ENCODE measurements at regions not wholly inside any gene's neighbourhood (a gene's known extent, or its start where the extent isn't known, plus 50 kb on each side); places are given as distances from the start of the nearest gene placed in this dataset.
"Not testable (repeated sequence)": the region's sequence is repeated elsewhere in the genome, so short reads cannot be mapped to it uniquely, and the experiment has no call there.

GRCh38 chr1:187641463-187641862 lies 812.7 kb downstream of the PLA2G4A start:
- DNase-seq: no peak

DNA sequence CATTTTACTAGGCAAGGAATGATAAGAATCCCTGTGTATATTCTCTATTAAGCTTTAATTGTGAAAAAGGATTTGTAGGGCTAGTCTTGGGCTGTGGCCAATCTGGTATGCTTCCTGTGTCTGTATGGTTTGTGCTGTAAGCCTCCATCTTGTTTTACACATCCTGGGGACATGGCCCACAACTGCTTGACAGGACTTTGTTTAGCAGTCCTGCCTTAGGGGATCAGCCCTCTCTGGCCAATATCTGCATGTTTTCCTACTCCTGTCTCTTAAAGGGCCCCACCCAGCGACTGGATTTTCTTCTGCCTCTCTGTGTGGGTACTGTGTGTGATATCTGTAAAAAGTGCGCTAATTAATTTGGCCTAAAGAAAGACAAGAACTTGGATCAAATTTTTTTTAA lies 813.2 kb downstream of the PLA2G4A start:
- DNase-seq: no peak

DNA sequence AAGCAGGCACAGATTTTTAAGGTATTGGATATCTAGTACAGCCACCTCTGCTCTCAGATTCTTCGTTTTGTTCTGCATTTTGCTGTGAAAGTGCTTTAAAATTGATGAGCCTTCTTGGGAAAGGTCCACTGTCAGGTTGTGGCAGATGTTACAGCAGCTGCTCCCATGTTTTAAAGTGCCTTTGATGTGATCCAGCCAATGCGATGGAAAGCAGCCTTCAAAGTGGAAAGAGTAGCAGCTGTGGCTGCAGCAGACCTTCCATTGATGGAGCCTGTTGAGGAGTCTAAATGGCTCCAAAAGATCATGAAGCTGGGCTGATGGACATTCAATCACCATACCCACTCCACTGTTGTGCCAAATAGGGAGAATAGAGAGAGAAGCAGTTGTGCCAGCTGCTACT lies 816.9 kb downstream of the PLA2G4A start:
- no peak for DNase-seq

GRCh38 chr1:187646536-187647107 lies 817.9 kb downstream of the PLA2G4A start:
- DNase-seq: no peak

DNA sequence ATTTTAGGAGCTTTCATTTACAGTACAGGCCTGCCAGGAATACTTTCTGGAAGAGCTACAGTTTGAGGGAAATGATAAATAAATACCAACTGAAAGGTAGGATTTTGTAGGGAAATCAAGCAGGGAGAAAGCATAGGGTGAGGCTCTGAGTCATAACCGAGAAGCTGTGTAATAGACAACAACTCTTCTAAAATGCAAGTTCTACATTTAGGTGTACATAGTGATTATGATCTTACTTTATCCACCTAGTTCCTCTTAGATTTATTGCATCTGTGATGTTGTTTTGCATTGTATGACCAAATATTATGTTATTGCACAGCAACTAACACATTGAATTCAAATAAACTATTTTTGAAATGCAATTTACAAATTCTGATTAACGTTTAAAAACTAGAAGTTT lies 819.3 kb downstream of the PLA2G4A start:
- DNase-seq: no peak

DNA sequence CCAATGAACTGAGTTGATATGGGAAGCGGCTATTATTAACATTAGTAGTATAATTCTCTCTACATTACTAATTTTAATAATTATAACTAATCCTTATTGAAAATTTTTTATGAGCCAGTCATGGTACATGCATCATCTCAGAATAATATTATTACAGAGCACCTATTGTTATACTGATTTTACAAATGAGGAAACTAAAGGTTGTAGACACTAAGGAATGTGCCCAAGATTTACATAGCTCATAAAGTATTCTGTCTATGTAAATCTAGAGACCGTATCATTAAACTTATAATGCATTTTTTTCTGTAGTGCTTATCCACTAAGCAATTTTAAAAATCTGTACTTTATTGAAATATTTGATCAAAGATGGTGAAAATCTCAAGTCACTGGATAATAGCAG lies 825.9 kb downstream of the PLA2G4A start:
- DNase-seq: no peak

GRCh38 chr1:187655104-187655503 lies 826.4 kb downstream of the PLA2G4A start:
- no peak for DNase-seq

DNA sequence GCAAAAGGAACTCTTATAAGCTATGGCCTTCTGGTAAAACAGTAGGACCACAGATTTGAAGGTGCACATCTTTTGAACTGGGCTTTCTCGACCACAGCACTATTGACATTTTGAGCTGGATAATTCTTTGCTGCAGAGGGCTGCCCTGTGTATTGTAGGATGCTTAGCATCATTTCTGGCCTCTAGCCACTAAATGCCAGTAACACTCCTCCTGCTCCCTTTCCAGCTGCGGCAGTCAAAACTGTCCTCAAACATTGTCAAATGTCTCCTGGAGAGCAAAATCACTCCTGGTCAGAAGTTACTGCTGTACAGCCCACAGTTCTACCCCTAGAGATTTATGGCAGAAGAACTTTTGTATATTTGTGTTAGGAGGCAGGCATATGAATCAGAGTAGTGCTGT lies 836.7 kb downstream of the PLA2G4A start:
- DNase-seq: no peak

GRCh38 chr1:187680823-187681222 lies 852.1 kb downstream of the PLA2G4A start:
- no peak for DNase-seq

DNA sequence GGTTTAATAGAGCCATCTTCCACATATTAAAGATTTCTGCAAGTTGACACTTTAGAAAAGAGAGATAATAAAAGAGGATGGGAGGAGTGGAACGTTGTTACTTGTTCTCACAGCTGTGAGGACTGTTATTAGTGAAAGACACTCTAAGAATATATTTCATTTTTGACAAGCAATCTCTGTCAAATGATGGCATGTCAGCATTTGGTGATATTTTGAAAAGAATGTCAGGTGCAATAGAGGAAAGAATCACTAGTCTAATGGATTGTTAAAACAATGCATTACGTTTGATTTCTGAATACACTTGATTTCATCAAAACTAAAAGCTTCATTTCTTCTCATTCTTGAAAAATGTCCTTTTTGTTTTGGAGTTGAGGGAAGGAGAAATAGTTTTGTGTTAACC lies 853.4 kb downstream of the PLA2G4A start:
- no peak for DNase-seq

DNA sequence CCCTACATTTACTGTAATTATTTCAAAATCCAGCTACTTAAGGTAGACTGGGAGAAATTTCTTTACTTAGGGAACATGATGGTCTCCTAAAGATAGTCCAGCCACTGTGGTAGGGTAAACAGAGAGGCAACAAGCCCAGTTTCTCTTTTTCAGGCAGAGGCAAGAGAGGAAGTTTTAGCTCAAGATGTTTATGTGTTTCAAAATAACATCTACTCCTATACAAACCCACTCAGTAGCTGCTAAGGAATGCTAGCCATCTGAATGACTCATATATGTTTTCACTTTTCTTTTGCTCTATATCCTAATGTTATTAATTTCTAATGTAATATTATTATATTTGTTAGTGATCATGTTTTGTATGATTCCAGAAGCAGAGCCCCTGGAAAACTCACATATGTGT lies 856.6 kb downstream of the PLA2G4A start:
- peak in 1 of 2 experiments; percentile 7 for DNase-seq

GRCh38 chr1:187689129-187689528 lies 860.4 kb downstream of the PLA2G4A start:
- DNase-seq: no peak

DNA sequence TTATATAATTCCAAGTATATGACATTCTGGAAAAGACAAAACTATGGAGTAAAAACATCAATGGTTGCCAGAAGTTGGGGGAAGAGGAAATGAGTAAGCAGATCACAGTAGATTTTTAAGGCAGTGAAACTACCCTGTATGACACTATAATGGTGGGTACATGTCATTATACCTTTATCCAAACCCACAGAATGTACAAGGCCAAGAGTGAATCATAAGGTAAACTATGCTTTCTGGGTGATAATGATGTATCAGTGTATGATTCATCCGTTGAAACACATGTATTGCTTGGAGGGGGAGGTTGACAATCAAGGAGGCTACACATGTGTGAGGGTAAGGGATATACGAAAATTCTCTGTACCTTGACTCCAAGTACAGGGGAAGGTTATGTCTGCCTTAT lies 862.7 kb downstream of the PLA2G4A start:
- DNase-seq: peak in 1 of 2 experiments; percentile 37

DNA sequence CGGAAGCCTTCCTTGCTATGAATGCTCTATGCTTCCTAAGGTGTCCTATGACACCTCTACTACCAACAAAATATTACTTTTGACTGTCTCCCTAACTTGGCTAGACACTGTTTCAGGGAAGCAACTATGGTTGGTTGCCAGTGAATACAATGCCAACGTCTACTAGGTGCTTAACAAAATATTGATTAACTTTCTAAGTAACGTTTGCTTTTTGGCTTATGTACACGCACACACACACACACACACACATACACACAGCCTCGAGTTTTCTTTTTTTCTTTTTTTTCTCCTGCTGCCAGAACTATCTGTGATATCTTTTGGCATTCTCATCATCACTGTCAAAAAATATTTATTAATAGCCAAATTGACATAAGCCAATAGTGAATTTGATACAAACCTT lies 864.0 kb downstream of the PLA2G4A start:
- no peak for DNase-seq

- no peak for DNase-seq
Measured at GRCh38 chr1:187696073-187696472, 867.3 kb downstream of the PLA2G4A start.

DNA sequence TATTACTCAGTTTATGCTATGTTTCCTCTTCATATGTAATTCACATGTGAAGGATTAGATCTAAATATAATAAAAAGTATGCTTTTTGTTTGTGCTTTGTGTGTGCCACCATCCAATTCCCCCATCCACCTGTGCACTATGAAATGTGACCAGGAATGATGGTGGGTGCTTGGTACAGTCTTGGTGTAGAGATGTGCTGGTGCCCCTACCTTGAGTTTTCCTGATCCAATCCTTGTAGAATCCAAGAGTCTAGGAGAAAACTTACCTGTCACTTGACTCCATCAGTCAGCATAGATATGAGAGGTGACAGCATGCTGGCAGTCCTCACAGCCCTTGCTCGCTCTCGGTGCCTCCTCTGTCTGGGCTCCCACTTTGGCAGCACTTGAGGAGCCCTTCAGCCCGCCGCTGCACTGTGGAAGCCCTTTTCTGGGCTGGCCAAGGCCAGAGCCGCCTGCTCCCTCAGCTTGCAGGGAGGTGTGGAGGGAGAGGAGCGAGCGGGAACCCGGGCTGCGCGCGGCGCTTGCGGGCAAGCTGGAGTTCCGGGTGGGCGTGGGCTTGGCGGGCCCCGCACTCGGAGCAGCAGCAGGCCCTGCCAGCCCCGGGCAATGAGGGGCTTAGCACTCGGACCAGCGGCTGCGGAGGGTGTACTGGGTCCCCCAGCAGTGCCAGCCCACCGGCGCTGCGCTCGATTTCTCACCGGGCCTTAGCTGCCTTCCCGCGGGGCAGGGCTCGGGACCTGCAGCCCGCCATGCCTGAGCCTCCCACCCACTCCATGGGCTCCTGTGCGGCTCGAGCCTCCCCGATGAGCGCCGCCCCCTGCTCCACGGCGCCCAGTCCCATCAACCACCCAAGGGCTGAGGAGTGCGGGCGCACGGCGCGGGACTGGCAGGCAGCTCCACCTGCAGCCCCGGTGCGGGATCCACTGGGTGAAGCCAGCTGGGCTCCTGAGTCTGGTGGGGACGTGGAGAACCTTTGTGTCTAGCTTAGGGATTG lies 874.7 kb downstream of the PLA2G4A start:
- not testable (repeated sequence) for DNase-seq

DNA sequence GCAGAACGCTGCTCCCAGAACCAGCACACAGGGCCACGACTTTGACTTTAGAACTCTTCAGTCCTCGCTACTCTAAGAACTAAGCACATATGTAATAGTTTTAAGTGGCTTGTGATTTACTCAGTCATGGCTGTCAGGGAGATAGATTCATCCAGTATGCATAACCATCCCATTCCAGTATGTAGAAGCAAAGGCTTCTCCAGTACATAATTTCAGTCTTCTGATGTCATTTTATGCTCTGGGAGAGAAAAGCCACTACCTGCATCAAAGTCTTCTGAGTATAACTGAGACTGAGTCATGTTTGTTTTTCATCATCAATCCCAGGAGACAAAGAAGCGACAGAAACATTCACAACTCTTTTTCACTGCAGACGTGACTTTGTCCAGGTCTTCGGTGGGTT lies 885.7 kb downstream of the PLA2G4A start:
- no peak for DNase-seq

GRCh38 chr1:187715483-187715882 lies 886.7 kb downstream of the PLA2G4A start:
- DNase-seq: no peak

DNA sequence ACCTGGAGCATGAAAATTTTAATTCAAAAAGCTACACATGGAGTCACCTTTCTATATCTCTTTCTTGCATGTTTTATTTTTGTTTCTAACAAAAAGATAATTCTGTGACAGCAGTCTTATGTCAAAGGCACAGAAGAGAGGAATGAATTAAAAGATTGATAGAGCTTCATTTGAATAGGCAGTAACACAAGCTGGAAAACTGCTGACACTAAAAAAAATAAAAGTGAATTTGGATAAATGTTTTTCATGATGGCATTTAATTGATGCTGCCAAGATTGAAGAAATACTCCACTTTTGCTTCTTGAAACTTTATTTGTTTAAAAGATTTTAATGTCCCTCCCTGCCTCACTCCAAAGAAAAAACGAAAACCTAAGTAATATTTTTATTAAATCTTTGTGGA lies 887.4 kb downstream of the PLA2G4A start:
- DNase-seq: no peak

DNA sequence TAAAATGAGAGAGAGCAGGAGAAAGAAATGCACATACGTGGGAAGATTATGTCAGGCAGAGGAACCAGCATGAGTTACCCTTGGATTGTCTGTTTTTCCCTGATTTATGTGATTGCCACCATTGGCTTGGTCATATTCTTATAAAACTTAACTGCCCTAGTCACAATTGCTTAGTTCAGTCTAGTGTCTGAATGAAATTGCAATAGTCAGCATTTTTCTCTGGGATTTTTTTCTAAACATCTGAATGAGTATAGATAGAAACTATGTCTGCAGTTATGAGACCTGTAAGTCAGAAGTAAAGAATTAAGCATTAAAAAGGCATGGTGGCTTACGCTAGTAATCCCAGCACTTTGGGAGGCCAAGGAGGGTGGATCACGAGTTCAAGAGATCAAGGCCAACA lies 889.8 kb downstream of the PLA2G4A start:
- DNase-seq: no peak

DNA sequence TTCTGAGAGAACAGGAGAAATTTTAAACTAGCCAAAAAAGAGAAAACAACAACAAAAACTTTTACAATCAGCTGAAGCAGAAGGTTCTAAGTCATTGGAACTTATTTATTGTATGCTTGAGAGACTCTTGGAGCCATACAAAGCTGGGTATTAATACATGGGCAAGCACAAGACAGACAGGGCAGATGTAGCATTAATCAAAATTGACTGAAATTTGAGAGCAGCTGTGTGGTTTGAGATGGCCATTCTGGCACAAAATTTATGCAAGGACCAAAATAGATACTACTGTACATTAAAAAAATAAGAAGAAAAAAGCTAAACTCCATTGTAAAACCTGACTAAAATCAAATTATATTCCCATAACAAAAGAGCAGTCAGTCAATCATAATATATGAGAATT lies 892.5 kb downstream of the PLA2G4A start:
- DNase-seq: no peak

DNA sequence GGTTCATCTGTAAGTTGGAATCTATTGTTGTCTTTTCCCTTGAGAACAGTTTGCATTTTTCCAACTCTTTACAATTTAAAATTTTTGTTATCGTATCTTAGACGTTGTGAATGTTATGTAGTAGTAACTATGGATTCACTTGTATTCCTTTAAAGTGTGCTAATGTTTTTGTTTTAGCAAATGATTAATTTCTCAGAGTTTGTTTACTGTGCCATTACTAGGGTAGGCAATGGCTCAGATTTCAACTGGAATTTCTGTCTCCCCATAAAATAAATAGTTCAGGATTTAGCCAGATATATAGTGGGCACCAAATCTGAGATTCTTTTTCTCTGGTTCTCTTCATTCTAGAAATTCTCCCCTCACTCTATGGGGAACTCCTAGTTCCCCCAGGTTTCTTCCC lies 896.5 kb downstream of the PLA2G4A start:
- no peak for DNase-seq

GRCh38 chr1:187733232-187733631 lies 904.5 kb downstream of the PLA2G4A start:
- no peak for DNase-seq

GRCh38 chr1:187734427-187734826 lies 905.7 kb downstream of the PLA2G4A start:
- no peak for DNase-seq
